NCI-H2227 (cell line): ENCODE measurements at regions not wholly inside any gene's neighbourhood (a gene's known extent, or its start where the extent isn't known, plus 50 kb on each side); places are given as distances from the start of the nearest gene placed in this dataset.

Experiments used
- DNase-seq: peaks from one replicate; lab custom pipeline; 2025; ENCODE audit not compliant: unreplicated experiment; lab: John Stamatoyannopoulos, UW

GRCh38 chr5:3077684-3078083 is 326.2 kb upstream of the IRX2 start:
- DNase-seq: no peak

GRCh38 chr5:3075309-3075708 is 323.8 kb upstream of the IRX2 start:
- no peak for DNase-seq

GRCh38 chr5:3068401-3068800 is 316.9 kb upstream of the IRX2 start:
- DNase-seq: no peak

- DNase-seq: no peak
Observed at GRCh38 chr5:3060283-3060682, 308.8 kb upstream of the IRX2 start.

- no peak for DNase-seq
Observed at GRCh38 chr5:3059488-3059887, 308.0 kb upstream of the IRX2 start.

- DNase-seq: no peak
Observed at GRCh38 chr5:3058942-3059341, 307.5 kb upstream of the IRX2 start.

GRCh38 chr5:3056866-3057265 is 305.4 kb upstream of the IRX2 start:
- DNase-seq: no peak

- DNase-seq: no peak
Observed at GRCh38 chr5:3051400-3051799, 299.9 kb upstream of the IRX2 start.

- no peak for DNase-seq
Observed at GRCh38 chr5:3050863-3051262, 299.4 kb upstream of the IRX2 start.

- DNase-seq: no peak
Observed at GRCh38 chr5:3049261-3049660, 297.8 kb upstream of the IRX2 start.

GRCh38 chr5:3047212-3047774 is 295.8 kb upstream of the IRX2 start:
- no peak for DNase-seq

GRCh38 chr5:3043600-3043999 is 292.1 kb upstream of the IRX2 start:
- no peak for DNase-seq

- no peak for DNase-seq
Observed at GRCh38 chr5:3041001-3041400, 289.5 kb upstream of the IRX2 start.

GRCh38 chr5:3036041-3036788 is 284.7 kb upstream of the IRX2 start:
- DNase-seq: no peak

- no peak for DNase-seq
Observed at GRCh38 chr5:3035452-3035851, 284.0 kb upstream of the IRX2 start.

- DNase-seq: no peak
Observed at GRCh38 chr5:3034881-3035280, 283.4 kb upstream of the IRX2 start.

GRCh38 chr5:3034449-3034848 is 283.0 kb upstream of the IRX2 start:
- no peak for DNase-seq

GRCh38 chr5:3033033-3033755 is 281.7 kb upstream of the IRX2 start:
- DNase-seq: no peak

GRCh38 chr5:3032513-3032912 is 281.0 kb upstream of the IRX2 start:
- no peak for DNase-seq

- no peak for DNase-seq
Observed at GRCh38 chr5:3031733-3032378, 280.4 kb upstream of the IRX2 start.

GRCh38 chr5:3030511-3031165 is 279.2 kb upstream of the IRX2 start:
- no peak for DNase-seq
